CD4-positive, CD25-positive, alpha-beta regulatory T cell (primary cell): ENCODE measurements at regions not wholly inside any gene's neighbourhood (a gene's known extent, or its start where the extent isn't known, plus 50 kb on each side); places are given as distances from the start of the nearest gene placed in this dataset.

ENCODE experiments used
- ATAC-seq, 2 donors: fragments of 150-1000 bp; cut with Tn5 transposase; one replicate each; pipeline ENCODE4 v1.10.0; 2021; ENCODE audit warnings: low read depth in 2 of 2, moderate number of reproducible peaks in 2 of 2, moderate library complexity in 1 of 2
- DNase-seq, 3 donors: peaks; one replicate each; pipeline versions ENCODE4 v3.0.0 to v3.0.0-alpha.2; 2012 to 2022; ENCODE audit warnings: mixed read lengths in 1 of 3
- H3K27ac ChIP-seq: one replicate; pipeline ENCODE4 v1.7.0; 2013; ENCODE audit warnings: mild to moderate bottlenecking, low read length; ENCODE audit not compliant: insufficient read depth, poor library complexity, severe bottlenecking
- H3K27me3 ChIP-seq: one replicate; pipeline ENCODE4 v1.7.0; 2013; ENCODE audit warnings: low read length; ENCODE audit not compliant: control insufficient read depth, insufficient read depth
- H3K36me3 ChIP-seq: one replicate; pipeline ENCODE4 v1.7.0; 2013; ENCODE audit warnings: mild to moderate bottlenecking, low read length, moderate library complexity; ENCODE audit not compliant: control insufficient read depth, insufficient read depth
- H3K4me1 ChIP-seq: 2 replicates; pipeline ENCODE4 v1.7.0; 2013; ENCODE audit warnings: mild to moderate bottlenecking, low read length; ENCODE audit not compliant: insufficient read depth, control insufficient read depth, poor library complexity, severe bottlenecking
- H3K4me3 ChIP-seq: one replicate; pipeline ENCODE4 v1.7.0; 2013; ENCODE audit warnings: low read depth, mild to moderate bottlenecking, low read length, moderate library complexity
- H3K9me3 ChIP-seq, 2 experiments: 1 replicate in 1 of 2; 2 replicates in 1 of 2; pipeline ENCODE4 v1.7.0; 2013; ENCODE audit warnings: low read length in 2 of 2, mild to moderate bottlenecking in 1 of 2, moderate library complexity in 1 of 2; ENCODE audit not compliant: control insufficient read depth in 2 of 2
- H3K27ac Mint-ChIP-seq, 3 donors: one replicate each; pipeline ENCODE4 v1.8.0; 2020 to 2022; ENCODE audit warnings: mild to moderate bottlenecking in 3 of 3, mixed read lengths in 3 of 3, moderate library complexity in 2 of 3
- H3K27me3 Mint-ChIP-seq: one replicate; pipeline ENCODE4 v1.8.0; 2022; ENCODE audit warnings: mild to moderate bottlenecking, mixed read lengths
- H3K36me3 Mint-ChIP-seq: one replicate; pipeline ENCODE4 v1.8.0; 2020; ENCODE audit warnings: mixed read lengths
- H3K4me1 Mint-ChIP-seq, 4 donors: one replicate each; pipeline ENCODE4 v1.8.0; 2020 to 2022; ENCODE audit warnings: mixed read lengths in 4 of 4, mild to moderate bottlenecking in 1 of 4
- H3K4me3 Mint-ChIP-seq, 4 donors: one replicate each; pipeline ENCODE4 v1.8.0; 2020 to 2022; ENCODE audit warnings: mild to moderate bottlenecking in 4 of 4, mixed read lengths in 4 of 4, moderate library complexity in 3 of 4
- H3K9me3 Mint-ChIP-seq, 7 donors: one replicate each; pipeline ENCODE4 v1.8.0; 2020 to 2022; ENCODE audit warnings: mixed read lengths in 7 of 7, mild to moderate bottlenecking in 3 of 7, moderate library complexity in 2 of 7

GRCh38 chr10:121296378-121296777 lies 301.9 kb downstream of the FGFR2 start:
- H3K36me3 Mint-ChIP-seq, result no peaks in the 10 kb centered on the region
- H3K9me3 Mint-ChIP-seq, result peaks cover 0 to 2% (median 0%) of the 10 kb centered on the region in 7 donors
- ATAC-seq, result no peak
- no peak overlapping the region for H3K4me3 ChIP-seq
- H3K9me3 ChIP-seq, result no peaks in the 10 kb centered on the region
- no peaks in the 10 kb centered on the region for H3K4me1 ChIP-seq
- H3K4me1 Mint-ChIP-seq, result no peaks in the 10 kb centered on the region
- H3K4me3 Mint-ChIP-seq, result no peak overlapping the region
- H3K27ac ChIP-seq, result no peak overlapping the region
- no peaks in the 10 kb centered on the region for H3K27me3 ChIP-seq
- no peak for DNase-seq
- no peaks in the 10 kb centered on the region for H3K27me3 Mint-ChIP-seq
- H3K27ac Mint-ChIP-seq, result no peak overlapping the region
- H3K36me3 ChIP-seq, result no peaks in the 10 kb centered on the region

- H3K27me3 ChIP-seq, result no peaks in the 10 kb centered on the region
- Mint-ChIP-seq H3K27ac (no peak overlapping the region), H3K4me1 (no peaks in the 10 kb centered on the region), H3K4me3 (no peak overlapping the region), H3K9me3 (peaks cover 0 to 2% (median 0%) of the 10 kb centered on the region in 7 donors), H3K36me3 (no peaks in the 10 kb centered on the region), H3K27me3 (no peaks in the 10 kb centered on the region)
- no peaks in the 10 kb centered on the region for H3K9me3 ChIP-seq
- H3K4me3 ChIP-seq, result no peak overlapping the region
- no peaks in the 10 kb centered on the region for H3K4me1 ChIP-seq
- ATAC-seq (no peak), DNase-seq (no peak)
- no peaks in the 10 kb centered on the region for H3K36me3 ChIP-seq
- no peak overlapping the region for H3K27ac ChIP-seq
These were observed 301.2 kb downstream of the FGFR2 start for GRCh38 chr10:121296881-121297585.

- Mint-ChIP-seq H3K27ac (no peak overlapping the region), H3K36me3 (no peaks in the 10 kb centered on the region), H3K27me3 (no peaks in the 10 kb centered on the region), H3K4me1 (no peaks in the 10 kb centered on the region), H3K9me3 (peaks cover 0 to 5% (median 0%) of the 10 kb centered on the region in 7 donors), H3K4me3 (no peak overlapping the region)
- Histone ChIP-seq H3K36me3 (no peaks in the 10 kb centered on the region), H3K27me3 (no peaks in the 10 kb centered on the region), H3K4me3 (no peak overlapping the region), H3K9me3 (no peaks in the 10 kb centered on the region), H3K27ac (no peak overlapping the region), H3K4me1 (no peaks in the 10 kb centered on the region)
- no peak for ATAC-seq
- no peak for DNase-seq
These were observed 297.5 kb downstream of the FGFR2 start for GRCh38 chr10:121300723-121301122.

GRCh38 chr10:121302541-121303180 lies 295.6 kb downstream of the FGFR2 start:
- no peaks in the 10 kb centered on the region for H3K4me1 Mint-ChIP-seq
- H3K9me3 ChIP-seq, result no peaks in the 10 kb centered on the region

GRCh38 chr10:121303287-121303890 lies 294.9 kb downstream of the FGFR2 start:
- Histone ChIP-seq H3K27me3 (no peaks in the 10 kb centered on the region), H3K36me3 (no peaks in the 10 kb centered on the region), H3K4me1 (no peaks in the 10 kb centered on the region), H3K9me3 (no peaks in the 10 kb centered on the region), H3K4me3 (no peak overlapping the region), H3K27ac (no peak overlapping the region)
- Mint-ChIP-seq H3K27me3 (no peaks in the 10 kb centered on the region), H3K4me3 (no peak overlapping the region), H3K9me3 (peaks cover 0 to 5% (median 0%) of the 10 kb centered on the region in 7 donors), H3K36me3 (no peaks in the 10 kb centered on the region), H3K4me1 (no peaks in the 10 kb centered on the region), H3K27ac (no peak overlapping the region)
- ATAC-seq (no peak), DNase-seq (no peak)

More at GRCh38 chr10:121302541-121303180, 295.6 kb downstream of the FGFR2 start:
- H3K27ac ChIP-seq, result no peak overlapping the region
- peaks cover 0 to 5% (median 0%) of the 10 kb centered on the region in 7 donors for H3K9me3 Mint-ChIP-seq
- ATAC-seq (no peak), DNase-seq (no peak)
- no peaks in the 10 kb centered on the region for H3K27me3 Mint-ChIP-seq
- H3K4me3 Mint-ChIP-seq, result no peak overlapping the region
- no peaks in the 10 kb centered on the region for H3K27me3 ChIP-seq
- H3K36me3 ChIP-seq, result no peaks in the 10 kb centered on the region
- no peak overlapping the region for H3K4me3 ChIP-seq
- no peak overlapping the region for H3K27ac Mint-ChIP-seq
- no peaks in the 10 kb centered on the region for H3K36me3 Mint-ChIP-seq
- H3K4me1 ChIP-seq, result no peaks in the 10 kb centered on the region

GRCh38 chr10:121305066-121305465 lies 293.2 kb downstream of the FGFR2 start:
- Histone ChIP-seq H3K9me3 (no peaks in the 10 kb centered on the region), H3K27ac (no peak overlapping the region), H3K4me1 (no peaks in the 10 kb centered on the region), H3K4me3 (no peak overlapping the region), H3K27me3 (no peaks in the 10 kb centered on the region), H3K36me3 (no peaks in the 10 kb centered on the region)
- Mint-ChIP-seq H3K9me3 (peaks cover 0 to 5% (median 0%) of the 10 kb centered on the region in 7 donors), H3K27ac (no peak overlapping the region), H3K27me3 (no peaks in the 10 kb centered on the region), H3K4me3 (no peak overlapping the region), H3K4me1 (no peaks in the 10 kb centered on the region), H3K36me3 (no peaks in the 10 kb centered on the region)
- ATAC-seq (no peak), DNase-seq (no peak)

- no peak for ATAC-seq
- no peaks in the 10 kb centered on the region for H3K4me1 ChIP-seq
- no peaks in the 10 kb centered on the region for H3K27me3 ChIP-seq
- no peaks in the 10 kb centered on the region for H3K9me3 ChIP-seq
- Mint-ChIP-seq H3K4me1 (no peaks in the 10 kb centered on the region), H3K27ac (no peak overlapping the region), H3K9me3 (peaks cover 0 to 5% (median 0%) of the 10 kb centered on the region in 7 donors), H3K36me3 (no peaks in the 10 kb centered on the region), H3K27me3 (no peaks in the 10 kb centered on the region), H3K4me3 (no peak overlapping the region)
- no peak for DNase-seq
- H3K27ac ChIP-seq, result no peak overlapping the region
- no peaks in the 10 kb centered on the region for H3K36me3 ChIP-seq
- H3K4me3 ChIP-seq, result no peak overlapping the region
These were observed 292.0 kb downstream of the FGFR2 start for GRCh38 chr10:121306159-121306673.
